GM12892 (cell line): ENCODE measurements at regions not wholly inside any gene's neighbourhood (a gene's known extent, or its start where the extent isn't known, plus 50 kb on each side); places are given as distances from the start of the nearest gene placed in this dataset.
"Not testable (repeated sequence)": the region's sequence is repeated elsewhere in the genome, so short reads cannot be mapped to it uniquely, and the experiment has no call there.

Source experiments
- DNase-seq: peaks from one replicate; pipeline ENCODE4 v3.0.0; 2011; ENCODE audit not compliant: insufficient read length
- FAIRE-seq: peaks from 2 replicates; lab custom pipeline; 2011; peaks lifted over from hg19 to GRCh38; lab: Jason Lieb, UNC
- POLR2A ChIP-seq: IDR thresholded peaks from 2 replicates; pipeline ENCODE4 v1.6.1; 2011; ENCODE audit warnings: low read depth, low read length, control low read depth
- POLR2AphosphoS5 ChIP-seq: IDR thresholded peaks from 2 replicates; pipeline ENCODE4 v1.6.1; 2011; ENCODE audit warnings: low read depth, low read length, control low read depth
- TAF1 ChIP-seq: IDR thresholded peaks from 2 replicates; pipeline ENCODE4 v1.6.1; 2011; ENCODE audit warnings: low read depth, mild to moderate bottlenecking, control low read depth, low read length, borderline replicate concordance

DNA sequence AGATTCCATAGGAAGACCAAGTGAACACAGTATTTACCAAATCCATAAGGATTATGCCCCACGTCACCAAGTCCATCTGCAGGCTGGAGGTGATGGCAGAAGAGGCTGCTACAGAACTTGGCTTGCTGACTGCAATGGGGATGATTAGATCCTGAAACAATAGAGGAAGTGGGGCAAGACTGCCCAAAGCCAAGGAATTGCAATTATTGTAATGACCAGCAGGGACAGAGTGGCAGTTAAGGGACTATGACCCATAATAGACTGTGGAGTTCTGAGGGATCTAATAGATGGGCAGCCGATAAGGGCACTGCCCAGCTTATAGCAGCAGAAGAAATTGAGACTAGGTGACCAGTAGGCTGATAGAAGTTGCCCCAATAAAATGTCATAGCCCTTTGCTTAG lies 108.4 kb downstream of the MINAR1 start:
- no peak for TF ChIP-seq POLR2A
- TF ChIP-seq POLR2AphosphoS5: no peak
- TF ChIP-seq TAF1: no peak
- no peak for DNase-seq
- no peak for FAIRE-seq

DNA sequence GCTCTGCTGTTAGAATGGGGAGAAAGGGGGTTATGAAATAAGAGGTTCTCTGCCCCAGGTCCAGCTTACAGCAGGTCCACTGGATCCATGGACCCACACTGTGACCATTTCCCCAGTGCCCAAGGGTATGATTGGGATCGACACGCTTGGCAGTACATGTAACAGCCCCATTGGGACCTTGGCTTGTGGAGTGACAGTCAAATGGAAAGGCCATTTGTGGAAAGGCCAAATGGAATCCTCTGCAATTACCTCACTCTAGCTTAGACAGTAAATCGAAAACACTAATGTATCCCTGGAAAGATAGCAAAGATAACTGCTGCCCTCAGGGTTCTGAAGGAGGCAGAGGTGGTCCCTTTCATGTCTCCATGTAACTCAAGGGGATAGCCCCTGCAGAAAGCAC lies 109.1 kb downstream of the MINAR1 start:
- no peak for DNase-seq
- TF ChIP-seq POLR2A (no peak), POLR2AphosphoS5 (no peak), TAF1 (no peak)
- no peak for FAIRE-seq

DNA sequence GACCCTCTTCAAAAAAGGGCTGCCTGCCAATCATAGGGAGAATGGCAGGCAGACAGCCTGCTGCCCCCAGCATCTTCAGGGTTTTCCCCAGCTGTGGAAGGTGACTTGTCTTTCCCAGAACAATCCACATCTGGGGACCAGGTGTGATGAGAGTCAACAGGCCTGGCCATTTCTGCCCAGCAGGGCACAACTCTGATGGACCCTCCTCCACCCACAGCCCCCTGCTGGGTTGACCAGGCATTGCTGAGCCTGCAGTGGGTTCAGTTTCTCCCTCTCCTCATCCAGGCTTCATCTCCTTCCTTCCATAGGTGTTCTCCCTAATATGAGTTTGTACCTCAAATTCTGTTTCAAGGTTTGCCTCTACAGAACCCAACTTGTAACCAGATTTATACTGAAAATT lies 111.0 kb downstream of the MINAR1 start:
- DNase-seq: no peak
- FAIRE-seq: no peak
- TF ChIP-seq POLR2AphosphoS5 (no peak), TAF1 (no peak), POLR2A (no peak)

DNA sequence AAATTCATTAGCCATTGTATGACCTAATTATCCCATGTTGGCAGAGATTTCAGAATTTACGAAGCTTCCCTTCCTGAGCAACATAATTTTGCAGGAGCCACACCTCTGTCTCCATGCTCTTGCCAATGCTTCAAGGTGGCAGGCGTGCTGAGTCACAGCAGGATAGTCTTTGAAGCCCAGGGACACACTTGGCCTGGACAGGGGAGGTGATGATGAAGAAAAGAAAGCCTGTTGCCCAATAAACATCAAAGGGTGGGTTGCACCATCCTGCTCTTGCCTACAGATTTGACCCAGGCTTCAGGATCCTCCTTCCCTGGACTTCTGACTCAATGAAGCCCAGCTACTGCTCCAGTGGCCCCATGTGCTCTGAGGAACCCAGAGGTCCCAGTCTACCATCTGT lies 117.1 kb downstream of the MINAR1 start:
- no peak for TF ChIP-seq POLR2AphosphoS5
- TF ChIP-seq POLR2A: no peak
- TF ChIP-seq TAF1: no peak
- FAIRE-seq (no peak), DNase-seq (no peak)

DNA sequence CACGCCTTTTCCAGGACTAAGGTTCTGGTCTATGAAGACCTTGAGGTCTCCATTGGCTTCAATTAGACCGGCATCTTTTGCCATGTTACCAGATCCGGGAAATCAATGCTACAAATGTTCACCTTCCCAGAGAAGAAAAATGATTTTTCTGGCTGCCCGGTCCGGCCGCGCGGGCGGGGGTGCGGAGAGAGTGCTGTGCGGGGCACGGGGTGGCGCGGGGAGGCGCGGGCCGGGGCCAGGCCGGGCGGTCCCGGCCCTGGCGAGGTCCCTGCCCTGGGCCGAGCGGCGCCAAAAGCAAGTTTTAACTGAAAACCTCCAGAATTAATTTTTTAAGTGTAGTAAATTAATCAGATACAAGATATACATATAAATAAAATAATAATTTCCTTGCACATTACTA lies 128.2 kb downstream of the MINAR1 start:
- DNase-seq (no peak), FAIRE-seq (no peak)
- TF ChIP-seq POLR2A: no peak
- no peak for TF ChIP-seq TAF1

DNA sequence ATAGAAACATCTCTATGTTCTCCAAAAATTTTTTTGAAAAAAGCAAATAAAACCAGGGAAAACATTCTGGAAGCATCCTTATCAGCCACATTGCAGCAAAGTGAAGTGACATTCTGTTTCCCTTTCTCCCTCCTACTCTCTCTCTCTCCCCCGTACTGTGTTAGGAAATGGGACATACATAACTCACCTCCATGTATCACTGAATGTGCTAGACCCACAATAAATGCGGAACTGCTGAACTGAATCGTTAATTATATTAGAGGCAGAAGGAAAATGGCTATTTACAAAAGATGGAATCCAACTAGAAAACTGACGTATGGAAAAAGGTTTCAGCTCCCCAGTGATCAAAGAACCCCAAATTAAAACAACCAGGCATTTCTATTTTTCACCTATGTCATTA lies 129.8 kb downstream of the MINAR1 start:
- FAIRE-seq: no peak
- TF ChIP-seq POLR2A: no peak
- TF ChIP-seq TAF1: no peak
- TF ChIP-seq POLR2AphosphoS5: no peak
- no peak for DNase-seq

DNA sequence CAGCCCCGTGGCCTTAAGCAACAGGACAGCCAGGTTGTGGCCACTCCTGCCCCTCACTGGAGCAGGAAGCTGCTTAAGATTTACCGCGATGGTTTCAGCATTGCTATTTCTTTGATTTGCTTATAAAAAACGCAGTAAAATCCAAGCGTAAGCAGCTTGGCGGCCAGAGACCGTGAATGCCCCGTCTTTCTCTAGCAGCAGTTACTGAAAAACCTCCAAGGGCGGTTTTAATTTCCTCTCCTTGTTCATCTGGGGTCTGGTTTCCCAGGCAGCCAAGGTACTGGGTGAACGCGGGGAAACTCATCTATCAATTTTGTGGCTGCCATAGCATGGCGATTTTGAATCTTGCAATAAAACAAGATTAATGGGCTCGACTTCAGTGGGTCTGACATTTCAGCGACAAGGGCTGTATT lies 130.3 kb downstream of the MINAR1 start:
- DNase-seq (no peak), FAIRE-seq (no peak)
- no peak for TF ChIP-seq POLR2A

DNA sequence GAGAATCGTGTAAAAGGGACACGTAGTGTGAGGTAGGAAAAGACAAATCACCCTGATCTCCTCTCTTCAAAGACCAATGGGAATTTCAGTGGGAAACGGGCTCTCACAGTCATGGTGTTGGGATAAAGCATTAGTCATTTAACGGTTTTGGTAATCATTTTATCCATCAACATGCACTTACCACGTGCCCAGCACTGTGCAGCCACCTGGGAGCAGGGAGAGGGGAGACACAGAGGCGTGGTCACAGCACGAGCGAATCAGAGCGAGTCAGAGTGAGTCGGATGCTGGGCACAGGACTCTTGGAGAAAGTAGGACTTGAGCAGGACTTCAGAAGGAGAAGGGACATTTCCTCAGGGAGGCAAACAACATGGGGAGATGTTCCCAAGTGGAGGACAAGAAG lies 130.8 kb downstream of the MINAR1 start:
- TF ChIP-seq POLR2A: no peak
- TF ChIP-seq POLR2AphosphoS5: no peak
- FAIRE-seq: no peak

DNA sequence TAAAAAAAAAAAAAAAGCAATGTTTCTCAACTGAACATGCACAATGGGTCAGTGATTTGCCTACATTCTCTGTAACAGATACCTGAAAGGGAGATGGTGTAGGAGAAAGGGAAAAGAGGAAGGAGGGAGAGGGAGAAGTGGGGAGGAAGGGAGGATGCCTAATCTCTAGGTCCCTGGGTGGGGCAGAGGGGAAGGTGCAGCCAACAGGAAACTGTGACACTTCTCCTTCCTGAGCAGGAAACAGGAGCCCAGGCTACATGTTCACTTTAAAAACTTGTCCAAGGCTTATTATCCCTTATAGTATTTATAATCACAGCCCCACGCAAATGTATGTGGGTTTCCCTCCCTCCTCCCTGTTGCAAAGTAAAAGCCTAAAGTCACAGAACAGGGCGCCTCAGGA lies 137.9 kb downstream of the MINAR1 start:
- no peak for FAIRE-seq
- no peak for DNase-seq
- no peak for TF ChIP-seq POLR2A
- TF ChIP-seq TAF1: no peak
- no peak for TF ChIP-seq POLR2AphosphoS5

More for the DNA sequence above, 130.8 kb downstream of the MINAR1 start:
- no peak for DNase-seq

DNA sequence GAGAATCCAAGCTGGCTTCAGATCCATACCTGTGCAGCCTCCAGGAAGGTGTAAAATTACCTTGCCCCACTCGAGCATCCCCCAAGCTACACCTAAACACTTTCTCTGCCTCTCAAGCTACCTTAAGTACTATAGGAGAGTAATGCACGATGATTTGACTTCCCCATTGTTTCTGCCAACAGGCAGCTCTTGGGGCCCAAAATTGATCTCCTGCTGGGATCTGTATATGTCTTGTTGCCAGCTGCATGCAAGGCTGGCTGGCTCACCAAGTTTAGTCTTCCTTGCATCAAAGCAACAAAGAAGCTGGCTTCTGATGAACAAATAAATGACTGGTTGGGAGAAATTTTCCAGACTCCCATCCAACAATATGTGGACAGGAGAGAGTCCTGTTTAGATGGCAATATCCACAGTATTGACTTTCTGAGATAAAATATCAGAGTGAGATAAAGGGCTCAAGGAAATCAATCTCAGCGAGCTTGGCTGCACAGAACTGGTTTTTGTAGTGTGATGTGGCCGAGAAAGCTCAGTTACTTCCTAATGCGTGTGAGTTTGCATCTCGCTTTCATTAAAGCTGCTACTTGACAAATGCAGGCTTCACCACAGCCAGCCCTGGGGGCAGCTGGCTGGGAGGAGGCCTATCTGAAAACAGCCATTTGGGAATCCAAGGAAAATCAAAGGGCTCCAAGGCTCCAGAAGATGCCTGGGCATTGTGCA lies 140.7 kb downstream of the MINAR1 start:
- TF ChIP-seq POLR2A: no peak
- no peak for TF ChIP-seq POLR2AphosphoS5
- TF ChIP-seq TAF1: no peak
- no peak for DNase-seq
- FAIRE-seq: no peak

DNA sequence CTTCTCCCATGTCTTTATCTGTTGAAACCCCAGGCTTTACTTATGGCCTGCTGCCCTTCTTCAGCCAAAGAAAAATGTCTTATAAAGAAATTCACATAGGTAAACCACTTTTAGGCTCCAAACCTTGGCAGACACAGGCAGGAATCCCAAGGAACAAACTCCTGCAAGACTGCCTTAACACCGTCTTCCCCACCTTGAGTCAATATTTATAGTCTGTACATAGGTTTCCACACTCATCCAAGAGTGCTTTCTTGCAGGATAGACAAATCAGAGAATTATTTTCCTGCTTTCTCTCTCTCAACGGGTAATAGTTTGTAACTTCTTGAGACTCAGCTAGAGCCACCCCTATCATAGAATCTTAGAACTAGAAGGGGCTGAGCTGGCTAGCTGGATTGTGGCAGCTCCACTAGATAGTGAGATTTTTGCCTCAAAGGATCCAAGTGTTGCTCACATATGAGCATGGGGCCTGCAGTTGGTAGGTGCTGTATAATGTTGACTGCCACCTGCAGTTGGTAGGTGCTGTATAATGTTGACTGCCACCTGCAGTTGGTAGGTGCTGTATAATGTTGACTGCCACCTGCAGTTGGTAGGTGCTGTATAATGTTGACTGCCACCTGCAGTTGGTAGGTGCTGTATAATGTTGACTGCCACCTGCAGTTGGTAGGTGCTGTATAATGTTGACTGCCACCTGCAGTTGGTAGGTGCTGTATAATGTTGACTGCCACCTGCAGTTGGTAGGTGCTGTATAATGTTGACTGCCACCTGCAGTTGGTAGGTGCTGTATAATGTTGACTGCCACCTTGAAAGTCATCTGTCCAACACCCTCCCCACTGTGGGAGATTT lies 142.5 kb downstream of the MINAR1 start:
- not testable (repeated sequence) for FAIRE-seq, DNase-seq

DNA sequence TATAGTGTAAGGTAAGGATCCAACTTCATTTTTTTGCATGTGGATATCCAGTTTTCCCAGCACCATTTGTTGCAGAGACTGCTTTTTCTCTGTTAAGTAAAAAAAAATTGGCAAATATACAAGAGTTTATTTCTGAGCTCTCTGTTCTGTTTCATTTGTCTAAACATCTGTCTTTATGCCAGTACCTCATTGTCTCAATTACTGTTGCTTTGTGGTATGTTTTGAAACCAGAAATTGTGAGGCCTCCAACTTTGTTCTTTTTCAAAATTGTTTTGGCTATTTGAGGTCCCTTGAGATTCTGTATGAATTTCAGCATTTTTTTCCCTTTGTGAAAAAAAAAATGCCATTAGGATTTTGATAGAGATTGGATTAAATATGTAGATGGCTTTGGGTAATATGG lies 150.5 kb downstream of the MINAR1 start:
- TF ChIP-seq POLR2A: no peak
- TF ChIP-seq POLR2AphosphoS5: no peak
- TF ChIP-seq TAF1: no peak
- FAIRE-seq: no peak
- no peak for DNase-seq

DNA sequence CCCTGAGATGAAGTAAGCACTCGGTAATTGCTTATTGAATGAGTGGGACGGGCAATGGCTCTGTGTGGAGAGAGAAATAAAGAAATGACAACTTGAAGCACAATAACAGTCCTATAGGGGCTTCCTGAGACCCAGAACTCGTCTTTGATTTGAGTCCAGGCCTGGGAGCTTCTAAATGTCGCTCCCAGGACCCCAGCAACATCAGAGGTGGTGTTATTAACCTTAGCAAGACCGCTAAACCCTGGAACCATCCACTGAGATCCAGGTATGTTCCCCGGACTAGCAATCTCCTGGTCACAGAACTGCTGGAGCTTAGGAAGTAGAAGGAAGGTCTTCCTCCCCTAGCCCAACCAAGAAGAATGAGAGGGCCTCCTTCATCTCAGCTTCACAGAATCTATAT lies 160.0 kb downstream of the MINAR1 start:
- FAIRE-seq (no peak), DNase-seq (no peak)
- TF ChIP-seq TAF1: no peak
- no peak for TF ChIP-seq POLR2A
- no peak for TF ChIP-seq POLR2AphosphoS5
